Activated T-cell treated with anti-CD3 and anti-CD28 coated beads, Interleukin-2, amount 50 U/mL, for 1 hour (primary cell): ENCODE measurements at regions not wholly inside any gene's neighbourhood (a gene's known extent, or its start where the extent isn't known, plus 50 kb on each side); places are given as distances from the start of the nearest gene placed in this dataset.

Source experiments
- DNase-seq: peaks from one replicate; pipeline ENCODE4 v3.0.0-alpha.2; 2020

DNA sequence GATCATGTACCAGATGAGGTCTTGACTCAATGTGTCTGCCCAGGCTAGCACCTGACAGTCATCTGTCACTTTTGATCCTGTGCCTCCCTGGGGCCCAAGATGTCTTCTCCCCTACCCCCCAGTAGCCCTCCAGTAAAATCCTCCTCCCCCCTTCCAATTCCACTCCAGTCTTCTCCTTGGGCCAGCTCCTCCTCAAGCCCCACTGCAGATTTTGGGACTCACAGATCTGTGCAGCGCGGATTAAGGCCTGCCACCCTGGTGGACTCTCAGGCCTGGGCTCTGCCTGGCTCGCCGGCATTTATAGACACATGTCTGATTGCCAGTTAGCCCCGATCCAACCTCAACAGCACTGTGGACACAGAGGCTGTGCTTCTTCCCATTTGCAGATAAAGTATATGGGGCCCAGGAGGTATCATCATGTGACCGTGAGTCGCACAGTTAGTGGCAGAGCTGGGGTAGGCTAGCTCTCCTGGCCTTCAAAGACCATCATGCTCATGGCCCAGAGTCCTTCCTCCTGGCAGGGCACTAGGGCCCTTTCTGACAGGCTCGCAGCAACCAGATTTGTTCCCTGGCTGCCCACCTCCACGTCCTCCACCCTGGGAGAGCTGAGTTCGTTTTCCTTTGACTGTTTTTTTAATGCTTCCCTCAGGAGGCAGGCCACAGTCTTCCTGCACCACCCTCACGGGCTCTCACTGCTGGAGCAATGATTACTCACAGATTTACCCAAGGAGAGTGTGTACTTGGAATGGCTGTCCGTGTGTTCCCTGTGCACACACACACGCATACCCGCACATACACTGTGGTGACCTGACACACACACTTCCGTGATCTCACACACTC, 98.3 kb upstream of the DIO3 start:
- DNase-seq = no peak

GRCh38 chr14:101463566-101464171, 97.6 kb upstream of the DIO3 start:
- no peak for DNase-seq

DNA sequence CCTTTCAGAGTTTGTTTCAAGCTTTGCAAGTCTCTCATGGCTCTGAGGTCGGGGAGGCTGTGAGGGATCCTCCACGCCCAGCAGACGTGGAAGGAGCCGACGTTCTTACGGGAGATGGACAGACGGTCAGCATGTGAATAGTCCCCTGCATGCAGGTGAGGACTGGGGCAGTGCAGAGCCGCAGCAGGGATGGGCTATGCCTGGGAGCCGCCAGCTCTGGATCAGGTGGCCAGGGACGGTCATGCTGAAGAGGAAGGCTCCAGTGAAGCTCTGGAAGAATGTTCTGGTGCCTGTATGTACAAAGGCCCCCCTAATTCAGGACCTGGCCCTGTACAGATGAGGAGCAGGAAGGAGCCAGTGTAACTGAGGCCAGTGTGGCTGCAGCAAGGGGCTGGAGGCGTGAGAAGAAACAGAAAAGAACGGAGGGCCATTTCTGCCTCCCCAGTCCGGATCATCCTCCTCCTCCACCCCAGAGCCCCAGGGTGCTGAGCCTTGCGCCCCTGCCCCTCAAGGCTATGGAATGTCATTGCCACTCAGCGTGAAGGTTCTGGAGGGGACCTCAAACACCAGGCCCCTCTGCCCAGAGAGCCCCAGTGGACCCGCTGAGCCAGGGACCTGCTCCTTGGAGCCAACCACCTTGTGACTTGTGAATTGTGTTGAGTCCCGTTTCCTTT, 96.8 kb upstream of the DIO3 start:
- DNase-seq = no peak

- no peak for DNase-seq
Observed at GRCh38 chr14:101464984-101465794, 96.1 kb upstream of the DIO3 start.

DNA sequence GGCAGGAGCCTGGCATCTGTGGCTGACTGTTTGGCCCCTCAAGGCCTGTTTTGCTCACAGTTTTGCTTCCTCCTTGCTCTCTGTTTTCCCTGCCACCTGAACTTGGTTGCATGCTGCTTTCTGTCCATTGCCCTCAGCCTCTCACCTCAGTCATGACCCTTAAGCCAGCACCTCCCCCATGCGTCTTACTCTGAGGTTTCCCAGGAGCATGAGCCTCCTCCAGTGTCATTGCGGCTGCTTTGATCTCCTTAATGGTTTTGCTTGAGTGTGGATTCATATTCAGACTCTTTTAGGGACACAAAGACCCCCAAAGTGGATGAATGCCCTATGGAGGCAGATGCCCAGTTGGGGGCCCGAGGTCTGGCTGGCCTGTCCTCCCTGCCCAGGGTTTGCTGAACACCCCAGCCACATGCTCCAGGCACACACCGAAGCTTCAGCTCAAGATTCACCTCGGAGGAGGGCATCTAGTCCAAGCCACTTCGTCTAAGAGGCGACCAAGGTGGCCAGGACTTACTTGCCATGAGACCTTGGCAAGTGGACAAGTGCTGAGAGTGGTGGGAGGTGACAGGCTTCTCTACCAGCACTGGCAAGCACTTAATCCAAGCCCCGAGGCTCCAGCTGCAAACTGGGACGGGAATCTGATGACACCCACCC, 95.4 kb upstream of the DIO3 start:
- no peak for DNase-seq

- no peak for DNase-seq
Observed at GRCh38 chr14:101466456-101467180, 94.7 kb upstream of the DIO3 start.

- no peak for DNase-seq
Observed at GRCh38 chr14:101467181-101467926, 93.9 kb upstream of the DIO3 start.

DNA sequence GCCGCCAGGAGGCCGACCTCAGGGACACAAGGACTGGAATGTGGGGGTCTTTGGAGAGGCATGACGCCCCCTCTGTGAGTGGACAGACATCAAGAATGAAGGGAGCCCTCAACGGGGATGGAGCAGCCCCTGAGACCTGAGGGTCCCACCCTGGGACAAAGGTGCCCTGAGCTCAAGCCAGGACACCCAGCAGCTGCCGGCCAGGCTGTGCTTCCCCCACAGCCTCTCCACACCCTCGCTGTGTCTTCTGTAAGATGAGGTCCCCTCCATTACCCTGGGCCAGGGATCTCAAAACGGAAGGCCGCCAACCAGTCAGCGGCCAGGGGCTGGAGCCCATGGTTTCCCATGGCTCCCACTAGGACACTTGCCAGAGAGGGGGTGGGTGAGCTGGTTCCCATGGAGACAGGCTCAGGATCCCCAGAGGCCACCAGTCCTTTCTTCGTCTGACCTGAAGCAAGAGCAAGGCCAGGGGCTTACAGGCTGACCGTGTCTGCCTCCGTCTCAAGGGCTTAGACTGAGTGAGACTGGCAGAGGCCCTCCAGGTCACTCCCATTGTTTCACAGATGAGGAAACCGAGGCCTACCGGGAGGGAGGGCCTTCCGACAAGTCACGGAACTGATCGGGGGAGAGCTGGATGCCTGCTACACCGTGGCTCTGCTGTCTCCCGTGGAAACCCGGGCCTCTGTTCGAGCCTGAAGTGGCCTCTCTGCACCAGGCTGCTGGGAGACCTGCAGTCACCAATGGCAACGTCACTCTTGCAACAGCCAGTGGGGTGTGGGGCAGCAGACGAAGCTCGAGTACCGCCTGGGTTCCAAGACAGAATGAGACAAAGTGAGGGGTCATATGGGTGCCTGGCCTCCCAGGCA, 91.7 kb upstream of the DIO3 start:
- no peak for DNase-seq

GRCh38 chr14:101470266-101470665, 91.0 kb upstream of the DIO3 start:
- no peak for DNase-seq

DNA sequence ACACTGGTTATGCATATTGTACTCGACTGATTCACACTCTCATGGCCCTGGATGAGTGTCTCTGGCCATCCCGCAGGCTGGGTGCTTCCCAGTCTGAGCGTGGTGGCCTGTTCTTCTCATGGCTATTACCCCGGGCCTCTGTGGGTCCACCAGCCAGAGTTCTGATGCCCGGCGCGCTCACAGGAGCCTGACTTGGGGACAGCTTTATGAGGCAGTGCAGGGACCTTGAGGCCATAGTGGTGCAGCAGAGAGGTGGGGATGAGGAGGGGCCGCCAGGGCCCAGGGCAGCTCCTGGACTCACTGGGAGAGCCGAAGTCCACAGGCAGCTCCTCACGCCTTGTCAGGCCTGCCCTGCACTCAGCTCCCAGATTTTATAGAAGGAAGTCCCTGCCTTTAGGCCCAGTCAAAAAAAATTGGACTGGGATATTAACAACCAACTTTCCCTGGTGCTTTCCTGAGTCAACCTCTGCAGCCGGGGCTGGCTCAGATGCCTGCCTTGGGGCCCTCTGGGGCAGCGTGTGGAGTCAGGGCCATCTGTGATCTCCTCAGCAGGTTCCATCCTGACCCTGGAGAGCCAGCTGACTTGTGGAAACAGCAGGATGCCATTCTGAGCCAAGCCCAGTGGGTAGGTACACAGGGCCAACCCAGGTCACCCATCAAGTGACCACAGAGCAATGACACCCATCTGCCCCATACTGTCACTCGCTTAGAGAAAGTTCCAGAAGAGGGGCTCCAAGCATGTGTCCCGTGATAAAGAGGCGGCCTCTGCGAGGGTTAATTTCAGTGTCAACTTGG, 89.4 kb upstream of the DIO3 start:
- DNase-seq = no peak

- no peak for DNase-seq
Observed at GRCh38 chr14:101472518-101472849, 88.8 kb upstream of the DIO3 start.

DNA sequence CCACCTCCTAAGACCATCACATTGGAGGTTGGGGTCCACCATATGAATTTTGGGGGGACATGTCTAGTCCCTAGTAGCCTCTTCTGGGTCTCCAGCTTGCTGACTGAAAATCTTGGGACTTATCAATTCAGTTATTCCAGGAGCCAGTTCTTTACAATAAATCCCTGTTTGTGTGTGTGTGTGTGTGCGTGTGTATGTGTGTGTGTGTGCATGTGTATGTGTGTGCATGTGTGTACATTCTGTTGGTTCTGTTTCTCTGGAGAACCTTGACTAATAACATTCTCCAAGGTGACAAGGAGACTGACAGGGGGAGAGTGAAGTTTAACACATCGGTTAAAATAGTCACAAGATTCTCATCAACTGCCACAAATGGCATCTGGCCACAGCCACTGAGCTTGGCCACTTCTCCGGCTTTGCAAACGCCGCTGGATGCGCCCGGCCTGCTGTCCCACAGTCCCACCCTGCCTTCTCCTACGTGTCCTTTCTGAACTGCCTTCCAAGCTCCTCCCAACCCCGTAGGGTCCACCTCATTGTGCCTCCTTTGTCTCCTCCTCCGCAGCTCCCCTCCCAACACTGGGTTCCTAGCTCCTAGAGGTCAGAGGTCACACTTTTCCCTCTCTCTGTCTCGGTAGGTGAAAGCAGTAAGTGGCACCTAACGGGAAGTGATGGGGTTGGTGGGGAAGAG, 88.1 kb upstream of the DIO3 start:
- no peak for DNase-seq

DNA sequence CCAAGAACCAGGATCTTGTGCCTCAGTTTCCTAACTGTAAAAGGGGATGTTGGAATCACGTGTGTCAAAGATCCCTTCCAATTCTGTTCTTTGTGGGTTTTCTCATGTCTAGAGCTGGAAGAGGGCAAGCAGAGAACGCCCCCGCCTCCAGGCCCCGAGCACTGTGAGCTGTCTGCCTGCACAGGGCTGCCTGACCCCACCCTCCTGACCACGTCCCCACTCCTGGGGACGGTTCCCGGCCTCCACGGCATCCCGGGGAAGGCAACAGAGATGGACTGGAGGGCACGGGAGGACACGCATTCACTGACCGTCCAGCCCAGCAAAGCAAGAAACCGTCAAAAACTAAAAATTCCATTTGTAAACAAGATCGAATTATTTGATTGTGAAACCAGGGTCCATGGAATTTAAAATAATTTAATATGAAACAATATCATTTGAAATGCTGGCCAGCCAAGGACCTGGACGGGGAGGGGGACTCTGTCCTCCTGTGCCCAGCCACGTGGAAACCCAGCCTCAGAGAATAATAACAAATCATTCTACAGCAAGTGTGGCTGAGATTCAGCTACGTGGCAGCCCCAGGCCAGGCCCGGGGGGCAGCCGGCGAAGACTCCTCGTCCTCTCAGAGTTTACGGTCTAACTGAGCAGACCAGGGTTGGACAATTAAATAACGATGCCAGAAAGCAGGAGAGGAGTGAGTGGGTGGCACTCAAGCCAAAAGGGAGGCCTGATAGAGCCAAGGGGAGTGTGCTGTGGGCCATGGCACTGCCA, 87.3 kb upstream of the DIO3 start:
- DNase-seq = no peak

DNA sequence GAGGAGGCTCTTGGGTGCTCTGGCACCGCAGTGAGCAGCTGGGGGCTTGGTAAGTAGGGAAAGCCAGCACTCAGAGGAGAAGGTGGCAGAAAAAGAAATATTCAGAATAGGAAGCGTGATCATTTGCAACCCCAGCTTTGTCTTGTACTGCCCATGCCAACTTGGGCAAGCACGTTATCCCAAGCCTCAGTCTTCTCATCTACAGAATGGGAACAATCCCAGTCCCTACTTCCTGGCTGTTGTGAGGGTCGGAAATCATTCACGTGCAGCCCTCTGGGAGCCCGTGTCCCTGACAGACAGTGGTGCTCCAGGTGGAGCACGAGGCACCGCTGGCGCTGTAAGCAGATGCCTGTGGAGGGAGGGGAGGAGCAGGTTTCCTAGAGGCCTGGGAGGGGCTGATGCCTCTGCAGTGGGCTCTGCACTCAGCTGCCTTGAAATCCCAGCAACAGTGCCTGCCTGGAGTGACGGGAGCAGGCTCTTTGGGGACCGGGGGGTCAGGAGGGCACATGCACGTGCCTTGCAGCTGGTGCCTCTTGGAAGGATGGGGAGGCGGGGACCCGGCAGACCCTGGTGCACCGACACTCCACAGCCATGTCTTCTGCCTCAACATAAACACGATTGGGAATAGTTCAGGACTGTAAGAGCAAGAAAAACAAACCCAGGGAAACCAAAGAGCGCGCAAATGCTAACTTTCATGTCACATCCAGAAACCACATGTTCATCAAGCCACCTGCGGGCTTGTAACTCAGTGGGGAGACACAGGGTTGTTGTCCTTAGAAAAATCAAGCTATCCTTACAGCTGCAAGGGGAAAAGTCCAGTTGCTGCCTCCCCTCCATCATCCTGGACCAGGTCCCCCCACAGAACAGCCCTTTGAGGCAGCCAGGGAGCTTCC, 86.5 kb upstream of the DIO3 start:
- no peak for DNase-seq

GRCh38 chr14:101475456-101476257, 85.6 kb upstream of the DIO3 start:
- DNase-seq = no peak
